Transverse colon (tissue), 4 donors: ENCODE measurements at regions not wholly inside any gene's neighbourhood (a gene's known extent, or its start where the extent isn't known, plus 50 kb on each side); places are given as distances from the start of the nearest gene placed in this dataset.

Source experiments
- CTCF ChIP-seq, 5 experiments: fragments of 200-600 bp in 3 of 5; fragments of 450-650 bp in 2 of 5; sonication (generic) in 3 of 5; IDR thresholded peaks; 1 replicate in 2 of 5; 2 replicates in 3 of 5; pipeline ENCODE4 v1.5.1; 2016 to 2017; ENCODE audit warnings: antibody characterized with exemption in 5 of 5, inconsistent platforms in 3 of 5, mild to moderate bottlenecking in 2 of 5, moderate library complexity in 1 of 5
- POLR2A ChIP-seq: fragments of 450-650 bp; IDR thresholded peaks from one replicate; pipeline ENCODE4 v1.6.1; 2016; ENCODE audit warnings: antibody characterized with exemption, mild to moderate bottlenecking, moderate library complexity
- POLR2AphosphoS5 ChIP-seq, 3 donors: sonication (generic); formaldehyde crosslinking; IDR thresholded peaks; one replicate each; pipeline ENCODE4 v1.6.1; 2016; ENCODE audit warnings: antibody characterized with exemption in 3 of 3

GRCh38 chr4:127518046-127518445 lies 114.7 kb upstream of the INTU start:
- TF ChIP-seq CTCF (IDR thresholded peaks at IDR 0.05) (no peak), POLR2AphosphoS5 (IDR thresholded peaks at IDR 0.05) (no peak), POLR2A (no peak)
